IMR-90 (cell line): ENCODE measurements at regions not wholly inside any gene's neighbourhood (a gene's known extent, or its start where the extent isn't known, plus 50 kb on each side); places are given as distances from the start of the nearest gene placed in this dataset.

Experiments
- ATAC-seq: fragments of 200-7000 bp; cut with Tn5 transposase; 2 replicates; pipeline ENCODE4 v1.9.1; 2020; ENCODE audit warnings: low read depth, mild to moderate bottlenecking, moderate library complexity
- BruUV-seq: library from RNA; stranded (reverse); fragments of 400-500 nt; replicated peaks from 2 replicates; lab custom pipeline; 2021; lab: Mats Ljungman, UMichigan
- CTCF ChIA-PET: fragments of 300-600 bp; formaldehyde crosslinking; extraction: SDS; loops from one replicate; lab custom pipeline; 2021; ENCODE audit warnings: antibody characterized with exemption; lab: Yijun Ruan, JAX
- POLR2A ChIA-PET: fragments of 300-600 bp; sonication (Branson Sonifier 250); formaldehyde crosslinking; loops from one replicate; lab custom pipeline; 2022; ENCODE audit warnings: antibody characterized with exemption; ENCODE audit not compliant: unreplicated experiment; lab: Charles Lee
- DNase-seq: peaks from one replicate; pipeline ENCODE4 v3.0.0; 2013
- H2AFZ ChIP-seq: replicated peaks from 2 replicates; pipeline ENCODE3; 2013; ENCODE audit warnings: low read length, mild to moderate bottlenecking; ENCODE audit not compliant: poor library complexity
- H2AK5ac ChIP-seq: 2 replicates; pipeline ENCODE4 v1.6.1; 2013; ENCODE audit warnings: low read depth, low read length, inconsistent platforms
- H2AK9ac ChIP-seq: replicated peaks from 2 replicates; pipeline ENCODE3; 2013; ENCODE audit warnings: mild to moderate bottlenecking, low read depth, low read length, moderate library complexity; ENCODE audit not compliant: poor library complexity
- H2BK120ac ChIP-seq: 2 replicates; pipeline ENCODE4 v1.6.1; 2013; ENCODE audit warnings: low read depth, low read length, inconsistent platforms
- H2BK15ac ChIP-seq: 3 replicates; pipeline ENCODE4 v1.6.1; 2013; ENCODE audit warnings: low read depth, low read length, inconsistent platforms
- H2BK20ac ChIP-seq: 2 replicates; pipeline ENCODE4 v1.6.1; 2013; ENCODE audit warnings: low read depth, mild to moderate bottlenecking, inconsistent platforms, low read length, moderate library complexity
- H2BK5ac ChIP-seq: 2 replicates; pipeline ENCODE4 v1.6.1; 2013; ENCODE audit warnings: mild to moderate bottlenecking, low read depth, low read length, inconsistent platforms; ENCODE audit not compliant: poor library complexity, severe bottlenecking
- H3K14ac ChIP-seq: replicated peaks from 2 replicates; pipeline ENCODE4 v1.6.1; 2013; ENCODE audit warnings: low read depth, low read length, inconsistent platforms
- H3K18ac ChIP-seq: 2 replicates; pipeline ENCODE4 v1.6.1; 2013; ENCODE audit warnings: low read depth, low read length, control low read depth
- H3K23ac ChIP-seq: 2 replicates; pipeline ENCODE4 v1.6.1; 2013; ENCODE audit warnings: low read depth, low read length, inconsistent platforms
- H3K27ac ChIP-seq: 2 replicates; pipeline ENCODE4 v1.5.1; 2013; ENCODE audit warnings: mild to moderate bottlenecking, control low read depth, low read length; ENCODE audit not compliant: insufficient read depth
- H3K27me3 ChIP-seq: 2 replicates; pipeline ENCODE4 v1.6.1; 2013; ENCODE audit warnings: low read length; ENCODE audit not compliant: control insufficient read depth, insufficient read depth
- H3K36me3 ChIP-seq: 2 replicates; pipeline ENCODE4 v1.6.1; 2013; ENCODE audit warnings: low read length, mixed read lengths; ENCODE audit not compliant: control insufficient read depth, insufficient read depth
- H3K4ac ChIP-seq: 2 replicates; pipeline ENCODE4 v1.6.1; 2013; ENCODE audit warnings: low read depth, low read length, inconsistent platforms
- H3K4me1 ChIP-seq: 2 replicates; pipeline ENCODE4 v1.6.1; 2013; ENCODE audit warnings: low read length, mixed read lengths; ENCODE audit not compliant: control insufficient read depth, insufficient read depth
- H3K4me2 ChIP-seq: 2 replicates; pipeline ENCODE4 v1.6.1; 2013; ENCODE audit warnings: low read depth, mild to moderate bottlenecking, control low read depth, low read length, moderate library complexity
- H3K4me3 ChIP-seq: 2 replicates; pipeline ENCODE4 v1.5.1; 2013; ENCODE audit warnings: low read depth, mild to moderate bottlenecking, control low read depth, low read length, moderate library complexity; ENCODE audit not compliant: insufficient read depth
- H3K56ac ChIP-seq: 2 replicates; pipeline ENCODE4 v1.6.1; 2013; ENCODE audit warnings: low read length, inconsistent platforms; ENCODE audit not compliant: insufficient read depth; ENCODE audit errors: extremely low read depth
- H3K79me1 ChIP-seq, 2 experiments: 2 replicates each; pipeline ENCODE4 v1.6.1; 2013; ENCODE audit warnings: low read length in 2 of 2, inconsistent platforms in 1 of 2, low read depth in 1 of 2
- H3K9ac ChIP-seq: 2 replicates; pipeline ENCODE4 v1.6.1; 2013; ENCODE audit warnings: low read depth, low read length, control low read depth
- H3K9me1 ChIP-seq: 2 replicates; pipeline ENCODE4 v1.6.1; 2013; ENCODE audit warnings: low read length, inconsistent platforms; ENCODE audit not compliant: insufficient read depth
- H3K9me3 ChIP-seq: 2 replicates; pipeline ENCODE4 v1.6.1; 2013; ENCODE audit warnings: low read length; ENCODE audit not compliant: control insufficient read depth, insufficient read depth
- H4K20me1 ChIP-seq: 2 replicates; pipeline ENCODE4 v1.6.1; 2013; ENCODE audit warnings: low read length, inconsistent platforms; ENCODE audit not compliant: insufficient read depth
- H4K5ac ChIP-seq: 2 replicates; pipeline ENCODE4 v1.6.1; 2013; ENCODE audit warnings: mild to moderate bottlenecking, low read depth, low read length, control low read depth
- H4K8ac ChIP-seq, 2 experiments: 2 replicates each; pipeline ENCODE4 v1.6.1; 2013; ENCODE audit warnings: low read depth in 2 of 2, low read length in 2 of 2, control low read depth in 1 of 2, inconsistent platforms in 1 of 2
- H4K91ac ChIP-seq: 2 replicates; pipeline ENCODE4 v1.6.1; 2013; ENCODE audit warnings: low read depth, low read length, inconsistent platforms; ENCODE audit not compliant: insufficient read depth
- BHLHE40 ChIP-seq: fragments of 150-350 bp; IDR thresholded peaks from 2 replicates; pipeline ENCODE4 v1.6.1; 2016; ENCODE audit warnings: mild to moderate bottlenecking, low read depth, low read length
- CEBPB ChIP-seq: IDR thresholded peaks from 2 replicates; pipeline ENCODE4 v1.6.1; 2012; ENCODE audit warnings: low read depth, low read length, improper control_type of control experiment
- CHD1 ChIP-seq: IDR thresholded peaks from 2 replicates; pipeline ENCODE4 v1.6.1; 2012; ENCODE audit warnings: low read depth, low read length, improper control_type of control experiment
- CTCF ChIP-seq: conservative IDR thresholded peaks from 2 replicates; pipeline ENCODE4 v1.5.1; 2012; ENCODE audit warnings: mild to moderate bottlenecking, low read depth, low read length, improper control_type of control experiment
- ELK1 ChIP-seq: fragments of 150-350 bp; IDR thresholded peaks from 2 replicates; pipeline ENCODE4 v1.6.1; 2016; ENCODE audit warnings: low read depth, mild to moderate bottlenecking, low read length, moderate library complexity, borderline replicate concordance
- FOS ChIP-seq: fragments of 150-350 bp; IDR thresholded peaks from 2 replicates; pipeline ENCODE4 v1.6.1; 2016; ENCODE audit warnings: low read depth, low read length
- MAFK ChIP-seq: IDR thresholded peaks from 2 replicates; pipeline ENCODE4 v1.6.1; 2012; ENCODE audit warnings: low read depth, low read length, improper control_type of control experiment
- MAZ ChIP-seq: IDR thresholded peaks from 2 replicates; pipeline ENCODE4 v1.6.1; 2012; ENCODE audit warnings: low read depth, mild to moderate bottlenecking, low read length, improper control_type of control experiment, moderate library complexity, borderline replicate concordance
- MXI1 ChIP-seq: IDR thresholded peaks from 2 replicates; pipeline ENCODE4 v1.6.1; 2012; ENCODE audit warnings: low read depth, mild to moderate bottlenecking, low read length, moderate library complexity, borderline replicate concordance
- NFE2L2 ChIP-seq: fragments of 150-350 bp; IDR thresholded peaks from 2 replicates; pipeline ENCODE4 v1.6.1; 2016; ENCODE audit warnings: low read depth, mild to moderate bottlenecking, low read length
- POLR2A ChIP-seq: IDR thresholded peaks from 2 replicates; pipeline ENCODE4 v1.6.1; 2012; ENCODE audit warnings: mild to moderate bottlenecking, low read depth, low read length
- RAD21 ChIP-seq: IDR thresholded peaks from 2 replicates; pipeline ENCODE4 v1.6.1; 2012; ENCODE audit warnings: low read length, improper control_type of control experiment
- RCOR1 ChIP-seq: IDR thresholded peaks from 2 replicates; pipeline ENCODE4 v1.6.1; 2012; ENCODE audit warnings: mild to moderate bottlenecking, low read length, improper control_type of control experiment; ENCODE audit not compliant: insufficient replicate concordance
- RFX5 ChIP-seq: IDR thresholded peaks from 2 replicates; pipeline ENCODE4 v1.8.0; 2012; ENCODE audit warnings: low read depth, mild to moderate bottlenecking, low read length, moderate library complexity
- SMC3 ChIP-seq: fragments of 150-350 bp; IDR thresholded peaks from 2 replicates; pipeline ENCODE4 v1.6.1; 2016; ENCODE audit warnings: low read depth, mild to moderate bottlenecking, antibody characterized with exemption, low read length, moderate library complexity
- WGBS, 2 experiments: methylation state at CpG; one replicate each; pipeline versions ENCODE4 v1.1.5 to v1.1.7; 2013; ENCODE audit warnings: missing lambda C conversion rate in 2 of 2; ENCODE audit not compliant: insufficient read length in 1 of 2; ENCODE audit errors: extremely low coverage in 2 of 2; 5-methylcytosine and 5-hydroxymethylcytosine counted together
- dilution Hi-C: fragments of 300-500 bp; cut with HindIII; formaldehyde crosslinking; loops from one replicate; pipeline ENCODE4 v1.14.3; 2018; ENCODE audit warnings: low sequenced_read_pairs; ENCODE audit not compliant: unreplicated experiment
- in situ Hi-C: fragments of 300-500 bp; cut with MboI; formaldehyde crosslinking; loops from 3 replicates; pipeline ENCODE4 v1.14.3; 2019; ENCODE audit warnings: low sequenced_read_pairs, inconsistent platforms, mixed read lengths
- intact Hi-C: fragments of 100-400 bp; cut with micrococcal nuclease; formaldehyde crosslinking; loops from 2 replicates; pipeline ENCODE4 v1.10.0; 2022
- TF ChIP-seq, protein P1 (sequence below): fragments of 150-350 bp; IDR thresholded peaks from 2 replicates; pipeline ENCODE4 v1.6.1; 2017; ENCODE audit warnings: mild to moderate bottlenecking, antibody characterized with exemption, low read length, low read depth

DNA sequence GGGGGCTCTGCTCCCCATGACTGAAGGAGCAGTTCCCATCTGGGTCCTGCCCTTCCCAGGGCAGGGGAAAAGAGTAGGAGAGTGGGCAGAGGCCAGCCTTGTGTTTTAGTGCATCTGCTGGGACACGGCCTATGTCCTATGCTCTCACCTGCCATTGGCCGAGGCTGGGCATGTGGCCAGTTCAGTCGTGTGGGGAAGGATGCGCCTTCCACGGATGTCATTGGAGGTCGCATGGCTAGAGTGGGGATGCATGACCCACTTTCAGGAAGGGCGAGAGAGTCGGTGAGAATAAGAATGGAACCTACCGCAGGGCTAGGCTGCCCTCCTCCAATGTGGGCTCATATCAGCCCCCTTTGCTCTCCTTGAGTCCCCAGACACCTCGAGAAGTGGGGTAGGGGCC, 70.9 kb upstream of the HAAO start:
- dilution Hi-C loops (no loop called here), intact Hi-C loops (no loop called here), in situ Hi-C loops (no loop called here)
- Histone ChIP-seq H2BK5ac (no peak overlapping the region), H3K56ac (no peak overlapping the region), H3K9me3 (peaks cover 6% of the 10 kb centered on the region), H2AFZ (no peak overlapping the region), H2AK5ac (no peak overlapping the region), H4K8ac (no peak overlapping the region), H2AK9ac (no peak overlapping the region), H3K27ac (no peak overlapping the region), H3K79me1 (no peaks in the 10 kb centered on the region), H3K36me3 (no peaks in the 10 kb centered on the region), H3K27me3 (0 out of 2 replicates have a peak, but pooled peaks cover 2% of the 10 kb centered on the region), H3K9ac (no peak overlapping the region), H4K20me1 (no peaks in the 10 kb centered on the region), H3K14ac (no peak overlapping the region), H3K4me1 (no peaks in the 10 kb centered on the region; the same call in none of the 2 replicates), H3K23ac (no peak overlapping the region), H4K5ac (no peak overlapping the region), H2BK120ac (no peak overlapping the region), H3K9me1 (no peaks in the 10 kb centered on the region), H2BK20ac (no peak overlapping the region), H3K4ac (no peak overlapping the region), H3K4me2 (no peak overlapping the region), H3K4me3 (no peak overlapping the region), H2BK15ac (no peak overlapping the region), H3K18ac (no peak overlapping the region), H4K91ac (no peak overlapping the region)
- 54% methylated on average over 4 of the region's 10 CpGs; no CpG with 5 or more reads in 1 of the 2 experiments for WGBS, 2 experiments
- no peak for TF ChIP-seq CHD1
- TF ChIP-seq CTCF: no peak
- TF ChIP-seq RAD21: no peak
- no peak for TF ChIP-seq MXI1
- no peak for TF ChIP-seq POLR2A
- TF ChIP-seq RFX5: no peak
- no peak for TF ChIP-seq MAZ
- no peak for TF ChIP-seq RCOR1
- no peak for TF ChIP-seq ELK1
- no peak for TF ChIP-seq NFE2L2
- TF ChIP-seq BHLHE40: no peak
- no peak for TF ChIP-seq MAFK
- TF ChIP-seq CEBPB: no peak
- no peak for TF ChIP-seq FOS
- TF ChIP-seq, protein P1, sequence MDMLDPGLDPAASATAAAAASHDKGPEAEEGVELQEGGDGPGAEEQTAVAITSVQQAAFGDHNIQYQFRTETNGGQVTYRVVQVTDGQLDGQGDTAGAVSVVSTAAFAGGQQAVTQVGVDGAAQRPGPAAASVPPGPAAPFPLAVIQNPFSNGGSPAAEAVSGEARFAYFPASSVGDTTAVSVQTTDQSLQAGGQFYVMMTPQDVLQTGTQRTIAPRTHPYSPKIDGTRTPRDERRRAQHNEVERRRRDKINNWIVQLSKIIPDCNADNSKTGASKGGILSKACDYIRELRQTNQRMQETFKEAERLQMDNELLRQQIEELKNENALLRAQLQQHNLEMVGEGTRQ: no peak
- no peak for TF ChIP-seq SMC3
- POLR2A ChIA-PET: no interaction called here
- no peak for ATAC-seq
- DNase-seq: no peak
- no TSS peak for BruUV-seq
- CTCF ChIA-PET: no interaction called here
